ENCODE measurements at regions not wholly inside any gene's neighbourhood (a gene's known extent, or its start where the extent isn't known, plus 50 kb on each side); places are given as distances from the start of the nearest gene placed in this dataset.

DNA sequence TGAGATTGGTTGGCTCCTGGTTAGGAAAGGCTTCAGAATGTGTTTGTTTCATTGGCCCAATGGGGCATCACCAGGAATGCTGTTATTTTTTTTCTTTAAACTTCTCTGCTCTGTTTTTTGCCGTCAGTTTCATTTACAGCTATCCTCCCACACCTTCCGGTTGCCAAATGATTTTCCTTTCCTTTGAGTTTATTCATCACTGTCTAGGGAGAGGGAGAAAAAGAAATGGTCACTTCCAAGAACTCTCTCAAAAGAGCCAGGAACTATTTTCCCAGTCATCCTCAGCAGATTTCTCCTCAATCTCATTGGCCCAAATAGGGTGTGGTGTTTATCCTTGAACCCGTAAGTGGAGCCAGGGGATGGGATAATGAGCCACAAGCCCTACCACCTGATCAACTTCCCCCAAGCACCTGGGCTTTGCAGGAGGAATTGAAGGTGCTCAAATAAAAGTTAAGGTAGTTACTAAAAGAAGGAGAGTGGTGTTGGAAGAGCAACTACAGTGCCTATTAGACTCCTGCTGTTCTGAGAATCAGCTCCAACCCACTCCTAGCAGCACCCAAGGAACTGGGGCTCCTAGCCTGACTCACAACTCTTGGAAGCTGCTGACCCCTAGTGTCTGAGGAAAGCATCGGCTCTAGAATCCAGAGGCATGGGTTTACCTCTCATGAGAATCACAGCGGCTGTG, 183.8 kb upstream of the IL12A start:
- H3K27ac ChIP-seq (ENCODE audit: low read depth in 2 of 2, low read length in 1 of 2): no peak overlapping the region
- H3K4me3 ChIP-seq (ENCODE audit: low read depth in 2 of 2, low read length in 1 of 2): no peak overlapping the region; a peak in 1 of 4 replicates
- H3F3A ChIP-seq (replicated peaks; ENCODE audit: insufficient read depth): no peaks in the 10 kb centered on the region
- no peak overlapping the region for H2AFZ ChIP-seq (ENCODE audit: low read depth)
- peaks cover 35% of the 10 kb centered on the region; the same call in 1 of the 2 replicates for H4K20me1 ChIP-seq (ENCODE audit: insufficient read depth)
- ChIA-PET CTCF (interaction anchor here (0.5 to 8.0 kb wide), 53 partner anchors 10 to 993 kb away, joined by 3 to 135 read pairs (median 4); partner anchors contain the start of gene IL12A), POLR2A (interaction anchor here (0.5 kb wide), 1 partner anchor 41 kb away, joined by 3 read pairs; no protein-coding TSS in a partner anchor)
- no peaks in the 10 kb centered on the region for H3K9me2 ChIP-seq
- peaks cover 91% of the 10 kb centered on the region; the same call in 1 of the 2 replicates for H3K79me2 ChIP-seq (ENCODE audit: insufficient read depth)
- no peaks in the 10 kb centered on the region for H3K36me3 ChIP-seq (replicated peaks in 1 of 2; ENCODE audit: control insufficient read depth in 1 of 2, insufficient read depth in 2 of 2, low read length in 1 of 2)
- H3K4me1 ChIP-seq (ENCODE audit: control insufficient read depth in 1 of 2, insufficient read depth in 2 of 2, low read depth in 1 of 2, low read length in 1 of 2): peaks cover 0 to 2% of the 10 kb centered on the region in 2 experiments; a peak in 1 of 4 replicates
- WGBS (ENCODE audit: low lambda C conversion rate): 94% methylated on average over 4 of the region's 5 CpGs
- DNase-seq: peak; percentile 71
- no peaks in the 10 kb centered on the region for H3K9me3 ChIP-seq
- no peaks in the 10 kb centered on the region for H3K27me3 ChIP-seq (ENCODE audit: insufficient read depth)
- H3K9ac ChIP-seq: no peak overlapping the region
- no peak overlapping the region for H3K4me2 ChIP-seq
- TF ChIP-seq EZH2phosphoT487 (IDR thresholded peaks at IDR 0.05; ENCODE audit: borderline replicate concordance, low read depth) (no peak), RFX5 (IDR thresholded peaks at IDR 0.05; ENCODE audit: low read length) (no peak), RAD21 (IDR thresholded peaks at IDR 0.05; ENCODE audit: low read length) (peak; percentile 99), SIN3A (IDR thresholded peaks at IDR 0.05; ENCODE audit: borderline replicate concordance, low read depth, low read length) (no peak), RXRA (IDR thresholded peaks at IDR 0.05; ENCODE audit: borderline replicate concordance, low read depth) (no peak), TAF1 (IDR thresholded peaks at IDR 0.05; ENCODE audit: borderline replicate concordance, low read depth, low read length) (no peak), EP300 (IDR thresholded peaks at IDR 0.05; ENCODE audit: borderline replicate concordance in 1 of 2, low read depth in 1 of 2, low read length in 1 of 2) (no peak), NRF1 (IDR thresholded peaks at IDR 0.05; ENCODE audit: low read depth, low read length) (peak; percentile 31; the same call in 1 of the 2 replicates), YY1 (IDR thresholded peaks at IDR 0.05; ENCODE audit: low read depth) (no peak), SMC3 (IDR thresholded peaks at IDR 0.05; ENCODE audit: low read depth, low read length) (peak; percentile 98), FOXM1 (IDR thresholded peaks at IDR 0.05; ENCODE audit: low read depth) (no peak), TEAD4 (IDR thresholded peaks at IDR 0.05; ENCODE audit: borderline replicate concordance, insufficient read depth) (no peak), MEF2A (IDR thresholded peaks at IDR 0.05; ENCODE audit: borderline replicate concordance, low read depth) (no peak), TCF12 (IDR thresholded peaks at IDR 0.05) (no peak), RCOR1 (IDR thresholded peaks at IDR 0.05; ENCODE audit: low read length) (0 out of 2 replicates have a peak, but pooled peaks have one; percentile 25), POLR2AphosphoS5 (IDR thresholded peaks at IDR 0.05; ENCODE audit: low read depth, low read length) (no peak), ELF1 (IDR thresholded peaks at IDR 0.05) (no peak), FOSL2 (IDR thresholded peaks at IDR 0.05; ENCODE audit: borderline replicate concordance, low read depth) (no peak), GATA2 (CRISPR knock-in tag; IDR thresholded peaks at IDR 0.05) (no peak)
- TF ChIP-seq, protein P1, sequence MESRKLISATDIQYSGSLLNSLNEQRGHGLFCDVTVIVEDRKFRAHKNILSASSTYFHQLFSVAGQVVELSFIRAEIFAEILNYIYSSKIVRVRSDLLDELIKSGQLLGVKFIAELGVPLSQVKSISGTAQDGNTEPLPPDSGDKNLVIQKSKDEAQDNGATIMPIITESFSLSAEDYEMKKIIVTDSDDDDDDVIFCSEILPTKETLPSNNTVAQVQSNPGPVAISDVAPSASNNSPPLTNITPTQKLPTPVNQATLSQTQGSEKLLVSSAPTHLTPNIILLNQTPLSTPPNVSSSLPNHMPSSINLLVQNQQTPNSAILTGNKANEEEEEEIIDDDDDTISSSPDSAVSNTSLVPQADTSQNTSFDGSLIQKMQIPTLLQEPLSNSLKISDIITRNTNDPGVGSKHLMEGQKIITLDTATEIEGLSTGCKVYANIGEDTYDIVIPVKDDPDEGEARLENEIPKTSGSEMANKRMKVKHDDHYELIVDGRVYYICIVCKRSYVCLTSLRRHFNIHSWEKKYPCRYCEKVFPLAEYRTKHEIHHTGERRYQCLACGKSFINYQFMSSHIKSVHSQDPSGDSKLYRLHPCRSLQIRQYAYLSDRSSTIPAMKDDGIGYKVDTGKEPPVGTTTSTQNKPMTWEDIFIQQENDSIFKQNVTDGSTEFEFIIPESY (IDR thresholded peaks at IDR 0.05; ENCODE audit: borderline replicate concordance, low read depth): no peak
- TF ChIP-seq, protein P2, sequence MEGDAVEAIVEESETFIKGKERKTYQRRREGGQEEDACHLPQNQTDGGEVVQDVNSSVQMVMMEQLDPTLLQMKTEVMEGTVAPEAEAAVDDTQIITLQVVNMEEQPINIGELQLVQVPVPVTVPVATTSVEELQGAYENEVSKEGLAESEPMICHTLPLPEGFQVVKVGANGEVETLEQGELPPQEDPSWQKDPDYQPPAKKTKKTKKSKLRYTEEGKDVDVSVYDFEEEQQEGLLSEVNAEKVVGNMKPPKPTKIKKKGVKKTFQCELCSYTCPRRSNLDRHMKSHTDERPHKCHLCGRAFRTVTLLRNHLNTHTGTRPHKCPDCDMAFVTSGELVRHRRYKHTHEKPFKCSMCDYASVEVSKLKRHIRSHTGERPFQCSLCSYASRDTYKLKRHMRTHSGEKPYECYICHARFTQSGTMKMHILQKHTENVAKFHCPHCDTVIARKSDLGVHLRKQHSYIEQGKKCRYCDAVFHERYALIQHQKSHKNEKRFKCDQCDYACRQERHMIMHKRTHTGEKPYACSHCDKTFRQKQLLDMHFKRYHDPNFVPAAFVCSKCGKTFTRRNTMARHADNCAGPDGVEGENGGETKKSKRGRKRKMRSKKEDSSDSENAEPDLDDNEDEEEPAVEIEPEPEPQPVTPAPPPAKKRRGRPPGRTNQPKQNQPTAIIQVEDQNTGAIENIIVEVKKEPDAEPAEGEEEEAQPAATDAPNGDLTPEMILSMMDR (IDR thresholded peaks at IDR 0.05): peak; percentile 95
- TF ChIP-seq, protein P3, sequence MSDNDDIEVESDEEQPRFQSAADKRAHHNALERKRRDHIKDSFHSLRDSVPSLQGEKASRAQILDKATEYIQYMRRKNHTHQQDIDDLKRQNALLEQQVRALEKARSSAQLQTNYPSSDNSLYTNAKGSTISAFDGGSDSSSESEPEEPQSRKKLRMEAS (IDR thresholded peaks at IDR 0.05; ENCODE audit: low read depth): no peak
- TF ChIP-seq, protein P4, sequence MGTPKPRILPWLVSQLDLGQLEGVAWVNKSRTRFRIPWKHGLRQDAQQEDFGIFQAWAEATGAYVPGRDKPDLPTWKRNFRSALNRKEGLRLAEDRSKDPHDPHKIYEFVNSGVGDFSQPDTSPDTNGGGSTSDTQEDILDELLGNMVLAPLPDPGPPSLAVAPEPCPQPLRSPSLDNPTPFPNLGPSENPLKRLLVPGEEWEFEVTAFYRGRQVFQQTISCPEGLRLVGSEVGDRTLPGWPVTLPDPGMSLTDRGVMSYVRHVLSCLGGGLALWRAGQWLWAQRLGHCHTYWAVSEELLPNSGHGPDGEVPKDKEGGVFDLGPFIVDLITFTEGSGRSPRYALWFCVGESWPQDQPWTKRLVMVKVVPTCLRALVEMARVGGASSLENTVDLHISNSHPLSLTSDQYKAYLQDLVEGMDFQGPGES (IDR thresholded peaks at IDR 0.05; ENCODE audit: low read depth, low read length): no peak
- TF ChIP-seq, protein P5, sequence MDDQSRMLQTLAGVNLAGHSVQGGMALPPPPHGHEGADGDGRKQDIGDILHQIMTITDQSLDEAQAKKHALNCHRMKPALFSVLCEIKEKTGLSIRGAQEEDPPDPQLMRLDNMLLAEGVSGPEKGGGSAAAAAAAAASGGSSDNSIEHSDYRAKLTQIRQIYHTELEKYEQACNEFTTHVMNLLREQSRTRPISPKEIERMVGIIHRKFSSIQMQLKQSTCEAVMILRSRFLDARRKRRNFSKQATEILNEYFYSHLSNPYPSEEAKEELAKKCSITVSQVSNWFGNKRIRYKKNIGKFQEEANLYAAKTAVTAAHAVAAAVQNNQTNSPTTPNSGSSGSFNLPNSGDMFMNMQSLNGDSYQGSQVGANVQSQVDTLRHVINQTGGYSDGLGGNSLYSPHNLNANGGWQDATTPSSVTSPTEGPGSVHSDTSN (IDR thresholded peaks at IDR 0.05): no peak
- TF ChIP-seq, protein P6, sequence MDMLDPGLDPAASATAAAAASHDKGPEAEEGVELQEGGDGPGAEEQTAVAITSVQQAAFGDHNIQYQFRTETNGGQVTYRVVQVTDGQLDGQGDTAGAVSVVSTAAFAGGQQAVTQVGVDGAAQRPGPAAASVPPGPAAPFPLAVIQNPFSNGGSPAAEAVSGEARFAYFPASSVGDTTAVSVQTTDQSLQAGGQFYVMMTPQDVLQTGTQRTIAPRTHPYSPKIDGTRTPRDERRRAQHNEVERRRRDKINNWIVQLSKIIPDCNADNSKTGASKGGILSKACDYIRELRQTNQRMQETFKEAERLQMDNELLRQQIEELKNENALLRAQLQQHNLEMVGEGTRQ (IDR thresholded peaks at IDR 0.05; ENCODE audit: borderline replicate concordance, low read depth, low read length): no peak
- TF ChIP-seq, protein P7, sequence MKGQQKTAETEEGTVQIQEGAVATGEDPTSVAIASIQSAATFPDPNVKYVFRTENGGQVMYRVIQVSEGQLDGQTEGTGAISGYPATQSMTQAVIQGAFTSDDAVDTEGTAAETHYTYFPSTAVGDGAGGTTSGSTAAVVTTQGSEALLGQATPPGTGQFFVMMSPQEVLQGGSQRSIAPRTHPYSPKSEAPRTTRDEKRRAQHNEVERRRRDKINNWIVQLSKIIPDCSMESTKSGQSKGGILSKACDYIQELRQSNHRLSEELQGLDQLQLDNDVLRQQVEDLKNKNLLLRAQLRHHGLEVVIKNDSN (IDR thresholded peaks at IDR 0.05; ENCODE audit: borderline replicate concordance, low read depth): no peak
